K562 (cell line): ENCODE measurements at regions not wholly inside any gene's neighbourhood (a gene's known extent, or its start where the extent isn't known, plus 50 kb on each side); places are given as distances from the start of the nearest gene placed in this dataset.

ENCODE experiments used
- ATAC-seq: fragments of 200-7000 bp; cut with Tn5 transposase; 3 replicates; pipeline ENCODE4 v1.9.1; 2020; ENCODE audit warnings: moderate library complexity
- BruUV-seq: library from RNA; stranded (reverse); fragments of 400-500 nt; replicated peaks from 2 replicates; lab custom pipeline; 2021; lab: Mats Ljungman, UMichigan
- CTCF ChIA-PET: fragments of 300-600 bp; formaldehyde crosslinking; extraction: SDS; loops from one replicate; lab custom pipeline; 2021; ENCODE audit warnings: low intra/inter-chr PET ratio; lab: Yijun Ruan, JAX
- POLR2A ChIA-PET: fragments of 300-600, 350-650 bp; sonication (Branson Sonifier 250); formaldehyde crosslinking; extraction: SDS; loops from one replicate; lab custom pipeline; 2021; ENCODE audit warnings: antibody characterized with exemption, inconsistent platforms; lab: Yijun Ruan, JAX
- DNase-seq, 4 experiments: peaks; one replicate each; pipeline versions ENCODE4 v3.0.0 to v3.0.0-alpha.2; 2011 to 2018; ENCODE audit warnings: low spot score in 3 of 4, mixed read lengths in 3 of 4; ENCODE audit errors: extremely low read depth in 1 of 4
- FAIRE-seq: peaks from 2 replicates; lab custom pipeline; 2011; peaks lifted over from hg19 to GRCh38; lab: Jason Lieb, UNC
- H2AFZ ChIP-seq: 2 replicates; pipeline ENCODE4 v1.6.0; 2011; ENCODE audit warnings: low read depth, low read length, control low read depth, inconsistent platforms
- H3K27ac ChIP-seq: fragments of 200-600 bp; 3 replicates; pipeline ENCODE4 v1.8.0; 2011; ENCODE audit warnings: low read depth, mild to moderate bottlenecking, control low read depth, inconsistent platforms, low read length, moderate library complexity, mixed read lengths; ENCODE audit errors: extremely low read depth
- H3K27me3 ChIP-seq, 2 experiments: fragments of 300-600 bp in 1 of 2; 2 replicates in 1 of 2; 3 replicates in 1 of 2; pipeline versions ENCODE4 v1.6.0 to v1.8.0; 2011; ENCODE audit warnings: inconsistent platforms in 2 of 2, low read length in 2 of 2, mild to moderate bottlenecking in 1 of 2, mixed read lengths in 1 of 2, moderate library complexity in 1 of 2; ENCODE audit not compliant: control insufficient read depth in 2 of 2, insufficient read depth in 2 of 2
- H3K36me3 ChIP-seq: fragments of 300-600 bp; 3 replicates; pipeline ENCODE4 v1.8.0; 2011; ENCODE audit warnings: mild to moderate bottlenecking, low read length, inconsistent platforms; ENCODE audit not compliant: control insufficient read depth, insufficient read depth
- H3K4me1 ChIP-seq, 2 experiments: fragments of 200-600 bp in 1 of 2; replicated peaks in 1 of 2; 2 replicates in 1 of 2; 3 replicates in 1 of 2; pipeline versions ENCODE4 v1.5.1 to v1.8.0; 2011; ENCODE audit warnings: inconsistent platforms in 2 of 2, low read length in 2 of 2, mild to moderate bottlenecking in 1 of 2, mixed read lengths in 1 of 2, moderate library complexity in 1 of 2; ENCODE audit not compliant: control insufficient read depth in 2 of 2, insufficient read depth in 2 of 2
- H3K4me2 ChIP-seq: 2 replicates; pipeline ENCODE4 v1.6.1; 2011; ENCODE audit warnings: low read length, control low read depth, inconsistent platforms, mixed read lengths; ENCODE audit not compliant: insufficient read depth
- H3K4me3 ChIP-seq: fragments of 200-600 bp; sonication (generic), shearing (Covaris generic); 2 replicates; pipeline ENCODE4 v1.5.1; 2016; ENCODE audit warnings: control low read depth, inconsistent platforms
- H3K79me2 ChIP-seq: fragments of 200-600 bp; 3 replicates; pipeline ENCODE4 v1.8.0; 2011; ENCODE audit warnings: low read length, inconsistent platforms; ENCODE audit not compliant: control insufficient read depth, insufficient read depth
- H3K9ac ChIP-seq, 2 experiments: 2 replicates each; pipeline versions ENCODE4 v1.6.0 to v1.6.1; 2011; ENCODE audit warnings: low read depth in 2 of 2, low read length in 2 of 2, control low read depth in 1 of 2, inconsistent platforms in 1 of 2, mild to moderate bottlenecking in 1 of 2, mixed read lengths in 1 of 2; ENCODE audit not compliant: insufficient read depth in 1 of 2
- H3K9me1 ChIP-seq: one replicate; pipeline ENCODE4 v1.6.0; 2011; ENCODE audit warnings: inconsistent platforms, mild to moderate bottlenecking, low read length, moderate library complexity; ENCODE audit not compliant: control insufficient read depth, insufficient read depth
- H3K9me3 ChIP-seq: replicated peaks from 2 replicates; pipeline ENCODE4 v1.5.1; 2011; ENCODE audit warnings: low read depth, low read length, inconsistent platforms; ENCODE audit not compliant: control insufficient read depth, insufficient read depth
- H4K20me1 ChIP-seq: replicated peaks from 2 replicates; pipeline ENCODE4 v1.6.1; 2011; ENCODE audit warnings: low read length, inconsistent platforms, mixed read lengths; ENCODE audit not compliant: control insufficient read depth, insufficient read depth
- ARID4B ChIP-seq: sonication (generic); formaldehyde crosslinking; IDR thresholded peaks from 2 replicates; pipeline ENCODE4 v1.8.0; 2022; ENCODE audit warnings: mild to moderate bottlenecking, missing genetic modification reagents
- FUS ChIP-seq: fragments of 200-400 bp; formaldehyde crosslinking; optimal IDR thresholded peaks from 2 replicates; pipeline ENCODE3; 2017; ENCODE audit warnings: low read depth, low read length
- NFXL1 ChIP-seq: fragments of 450-650 bp; formaldehyde crosslinking; IDR thresholded peaks from 2 replicates; pipeline ENCODE4 v1.4.0; 2021; ENCODE audit warnings: mild to moderate bottlenecking
- SIN3A ChIP-seq, 2 experiments: fragments of 150-350 bp in 1 of 2; IDR thresholded peaks; 2 replicates each; pipeline ENCODE4 v1.6.1; 2011 to 2016; ENCODE audit warnings: borderline replicate concordance in 2 of 2, low read depth in 2 of 2, low read length in 2 of 2, mild to moderate bottlenecking in 2 of 2, moderate library complexity in 2 of 2; ENCODE audit not compliant: control insufficient read depth in 1 of 2
- ZBTB7A ChIP-seq: IDR thresholded peaks from 2 replicates; pipeline ENCODE4 v1.6.1; 2011; ENCODE audit warnings: low read depth, mild to moderate bottlenecking, low read length, moderate library complexity, borderline replicate concordance; ENCODE audit not compliant: control insufficient read depth
- WGBS: fragments of 100-300 bp; shearing (Covaris generic); methylation state at CpG from one replicate; pipeline ENCODE4 v1.1.6; 2016; ENCODE audit warnings: low coverage, mixed read lengths; ENCODE audit not compliant: insufficient coverage; ENCODE audit errors: missing lambda C conversion rate; 5-methylcytosine and 5-hydroxymethylcytosine counted together
- in situ Hi-C: fragments of 300-500 bp; cut with MboI; formaldehyde crosslinking; loops from 4 replicates; pipeline ENCODE4 v1.15.0; 2018; ENCODE audit warnings: inconsistent platforms, mixed read lengths
- intact Hi-C: fragments of 100-400 bp; cut with micrococcal nuclease; formaldehyde crosslinking; loops from 2 replicates; pipeline ENCODE4 v1.14.2; 2022
- TF ChIP-seq, protein P1 (sequence below): fragments of 450-650 bp; IDR thresholded peaks from 2 replicates; pipeline ENCODE4 v1.6.1; 2016; ENCODE audit warnings: mild to moderate bottlenecking, moderate library complexity

DNA sequence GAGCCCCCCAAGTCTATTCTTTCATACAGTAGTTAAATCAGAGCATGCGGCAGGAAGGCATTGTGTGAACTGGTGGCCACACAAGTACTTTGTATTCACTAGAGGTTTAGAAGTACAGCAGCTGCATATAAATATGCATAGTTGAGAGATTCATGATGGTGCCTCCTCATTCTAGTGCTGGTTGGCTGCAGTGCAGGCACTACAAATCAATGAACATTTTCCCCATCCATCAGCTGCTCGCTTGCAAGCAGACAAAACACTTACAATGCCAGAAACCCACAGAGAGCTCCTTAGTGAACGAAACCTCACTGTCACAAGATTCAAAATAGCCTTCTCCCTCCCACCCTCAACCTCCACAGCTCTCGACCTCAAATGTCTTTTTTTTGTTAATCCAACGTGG, 726.2 kb downstream of the USP25 start:
- Histone ChIP-seq H3K4me3 (no peak overlapping the region), H3K9ac (no peak overlapping the region), H4K20me1 (no peaks in the 10 kb centered on the region), H3K27ac (no peak overlapping the region), H3K4me1 (no peaks in the 10 kb centered on the region), H3K27me3 (no peaks in the 10 kb centered on the region), H3K4me2 (no peak overlapping the region), H2AFZ (no peak overlapping the region), H3K9me1 (no peaks in the 10 kb centered on the region), H3K9me3 (no peaks in the 10 kb centered on the region), H3K36me3 (no peaks in the 10 kb centered on the region), H3K79me2 (no peaks in the 10 kb centered on the region)
- FAIRE-seq, result no peak
- BruUV-seq, result no TSS peak
- intact Hi-C loops (no loop called here), in situ Hi-C loops (no loop called here)
- CTCF ChIA-PET, result no interaction called here
- no peak for DNase-seq
- 0% methylated on average over 5 of the region's 5 CpGs for WGBS
- POLR2A ChIA-PET, result no interaction called here
- ATAC-seq, result no peak
- TF ChIP-seq ZBTB7A, result no peak
- no peak for TF ChIP-seq ARID4B (CRISPR knock-in tag)
- no peak for TF ChIP-seq NFXL1 (CRISPR knock-in tag)
- no peak for TF ChIP-seq SIN3A (IDR thresholded peaks at IDR 0.05; ENCODE audit: borderline replicate concordance in 2 of 2, control insufficient read depth in 1 of 2, low read depth in 2 of 2, low read length in 2 of 2)
- TF ChIP-seq, protein P1, sequence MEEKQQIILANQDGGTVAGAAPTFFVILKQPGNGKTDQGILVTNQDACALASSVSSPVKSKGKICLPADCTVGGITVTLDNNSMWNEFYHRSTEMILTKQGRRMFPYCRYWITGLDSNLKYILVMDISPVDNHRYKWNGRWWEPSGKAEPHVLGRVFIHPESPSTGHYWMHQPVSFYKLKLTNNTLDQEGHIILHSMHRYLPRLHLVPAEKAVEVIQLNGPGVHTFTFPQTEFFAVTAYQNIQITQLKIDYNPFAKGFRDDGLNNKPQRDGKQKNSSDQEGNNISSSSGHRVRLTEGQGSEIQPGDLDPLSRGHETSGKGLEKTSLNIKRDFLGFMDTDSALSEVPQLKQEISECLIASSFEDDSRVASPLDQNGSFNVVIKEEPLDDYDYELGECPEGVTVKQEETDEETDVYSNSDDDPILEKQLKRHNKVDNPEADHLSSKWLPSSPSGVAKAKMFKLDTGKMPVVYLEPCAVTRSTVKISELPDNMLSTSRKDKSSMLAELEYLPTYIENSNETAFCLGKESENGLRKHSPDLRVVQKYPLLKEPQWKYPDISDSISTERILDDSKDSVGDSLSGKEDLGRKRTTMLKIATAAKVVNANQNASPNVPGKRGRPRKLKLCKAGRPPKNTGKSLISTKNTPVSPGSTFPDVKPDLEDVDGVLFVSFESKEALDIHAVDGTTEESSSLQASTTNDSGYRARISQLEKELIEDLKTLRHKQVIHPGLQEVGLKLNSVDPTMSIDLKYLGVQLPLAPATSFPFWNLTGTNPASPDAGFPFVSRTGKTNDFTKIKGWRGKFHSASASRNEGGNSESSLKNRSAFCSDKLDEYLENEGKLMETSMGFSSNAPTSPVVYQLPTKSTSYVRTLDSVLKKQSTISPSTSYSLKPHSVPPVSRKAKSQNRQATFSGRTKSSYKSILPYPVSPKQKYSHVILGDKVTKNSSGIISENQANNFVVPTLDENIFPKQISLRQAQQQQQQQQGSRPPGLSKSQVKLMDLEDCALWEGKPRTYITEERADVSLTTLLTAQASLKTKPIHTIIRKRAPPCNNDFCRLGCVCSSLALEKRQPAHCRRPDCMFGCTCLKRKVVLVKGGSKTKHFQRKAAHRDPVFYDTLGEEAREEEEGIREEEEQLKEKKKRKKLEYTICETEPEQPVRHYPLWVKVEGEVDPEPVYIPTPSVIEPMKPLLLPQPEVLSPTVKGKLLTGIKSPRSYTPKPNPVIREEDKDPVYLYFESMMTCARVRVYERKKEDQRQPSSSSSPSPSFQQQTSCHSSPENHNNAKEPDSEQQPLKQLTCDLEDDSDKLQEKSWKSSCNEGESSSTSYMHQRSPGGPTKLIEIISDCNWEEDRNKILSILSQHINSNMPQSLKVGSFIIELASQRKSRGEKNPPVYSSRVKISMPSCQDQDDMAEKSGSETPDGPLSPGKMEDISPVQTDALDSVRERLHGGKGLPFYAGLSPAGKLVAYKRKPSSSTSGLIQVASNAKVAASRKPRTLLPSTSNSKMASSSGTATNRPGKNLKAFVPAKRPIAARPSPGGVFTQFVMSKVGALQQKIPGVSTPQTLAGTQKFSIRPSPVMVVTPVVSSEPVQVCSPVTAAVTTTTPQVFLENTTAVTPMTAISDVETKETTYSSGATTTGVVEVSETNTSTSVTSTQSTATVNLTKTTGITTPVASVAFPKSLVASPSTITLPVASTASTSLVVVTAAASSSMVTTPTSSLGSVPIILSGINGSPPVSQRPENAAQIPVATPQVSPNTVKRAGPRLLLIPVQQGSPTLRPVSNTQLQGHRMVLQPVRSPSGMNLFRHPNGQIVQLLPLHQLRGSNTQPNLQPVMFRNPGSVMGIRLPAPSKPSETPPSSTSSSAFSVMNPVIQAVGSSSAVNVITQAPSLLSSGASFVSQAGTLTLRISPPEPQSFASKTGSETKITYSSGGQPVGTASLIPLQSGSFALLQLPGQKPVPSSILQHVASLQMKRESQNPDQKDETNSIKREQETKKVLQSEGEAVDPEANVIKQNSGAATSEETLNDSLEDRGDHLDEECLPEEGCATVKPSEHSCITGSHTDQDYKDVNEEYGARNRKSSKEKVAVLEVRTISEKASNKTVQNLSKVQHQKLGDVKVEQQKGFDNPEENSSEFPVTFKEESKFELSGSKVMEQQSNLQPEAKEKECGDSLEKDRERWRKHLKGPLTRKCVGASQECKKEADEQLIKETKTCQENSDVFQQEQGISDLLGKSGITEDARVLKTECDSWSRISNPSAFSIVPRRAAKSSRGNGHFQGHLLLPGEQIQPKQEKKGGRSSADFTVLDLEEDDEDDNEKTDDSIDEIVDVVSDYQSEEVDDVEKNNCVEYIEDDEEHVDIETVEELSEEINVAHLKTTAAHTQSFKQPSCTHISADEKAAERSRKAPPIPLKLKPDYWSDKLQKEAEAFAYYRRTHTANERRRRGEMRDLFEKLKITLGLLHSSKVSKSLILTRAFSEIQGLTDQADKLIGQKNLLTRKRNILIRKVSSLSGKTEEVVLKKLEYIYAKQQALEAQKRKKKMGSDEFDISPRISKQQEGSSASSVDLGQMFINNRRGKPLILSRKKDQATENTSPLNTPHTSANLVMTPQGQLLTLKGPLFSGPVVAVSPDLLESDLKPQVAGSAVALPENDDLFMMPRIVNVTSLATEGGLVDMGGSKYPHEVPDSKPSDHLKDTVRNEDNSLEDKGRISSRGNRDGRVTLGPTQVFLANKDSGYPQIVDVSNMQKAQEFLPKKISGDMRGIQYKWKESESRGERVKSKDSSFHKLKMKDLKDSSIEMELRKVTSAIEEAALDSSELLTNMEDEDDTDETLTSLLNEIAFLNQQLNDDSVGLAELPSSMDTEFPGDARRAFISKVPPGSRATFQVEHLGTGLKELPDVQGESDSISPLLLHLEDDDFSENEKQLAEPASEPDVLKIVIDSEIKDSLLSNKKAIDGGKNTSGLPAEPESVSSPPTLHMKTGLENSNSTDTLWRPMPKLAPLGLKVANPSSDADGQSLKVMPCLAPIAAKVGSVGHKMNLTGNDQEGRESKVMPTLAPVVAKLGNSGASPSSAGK, result no peak
- TF ChIP-seq FUS, result no peak
